PC-3 (cell line): ENCODE measurements at regions not wholly inside any gene's neighbourhood (a gene's known extent, or its start where the extent isn't known, plus 50 kb on each side); places are given as distances from the start of the nearest gene placed in this dataset.

Source experiments
- ATAC-seq: fragments of 200-7000 bp; cut with Tn5 transposase; 2 replicates; pipeline ENCODE4 v1.9.1; 2020; ENCODE audit warnings: mild to moderate bottlenecking, moderate library complexity
- BruUV-seq: library from RNA; stranded (reverse); fragments of 400-500 nt; replicated peaks from 2 replicates; lab custom pipeline; 2021; lab: Mats Ljungman, UMichigan
- CTCF ChIA-PET: fragments of 300-600 bp; sonication (Branson Sonifier 250); formaldehyde crosslinking; loops from one replicate; lab custom pipeline; 2022; ENCODE audit warnings: antibody characterized with exemption; lab: Charles Lee
- POLR2A ChIA-PET: fragments of 300-600 bp; sonication (Branson Sonifier 250); formaldehyde crosslinking; loops from one replicate; lab custom pipeline; 2022; ENCODE audit warnings: antibody characterized with exemption; ENCODE audit not compliant: unreplicated experiment; lab: Charles Lee
- DNase-seq: peaks from one replicate; pipeline ENCODE4 v3.0.0-alpha.2; 2015
- H2AFZ ChIP-seq: fragments of 300-600 bp; sonication (generic); 2 replicates; pipeline ENCODE4 v1.6.0; 2016; ENCODE audit warnings: antibody characterized with exemption, low read length
- H3F3A ChIP-seq: fragments of 300-600 bp; sonication (generic); one replicate; pipeline ENCODE4 v1.6.0; 2017; ENCODE audit warnings: antibody characterized with exemption, low read length, control low read depth, mild to moderate bottlenecking; ENCODE audit not compliant: unreplicated experiment
- H3K27ac ChIP-seq: fragments of 300-600 bp; sonication (generic); 2 replicates; pipeline ENCODE4 v1.5.1; 2016; ENCODE audit warnings: mild to moderate bottlenecking, low read length
- H3K27me3 ChIP-seq: fragments of 300-600 bp; sonication (generic); 2 replicates; pipeline ENCODE4 v1.6.1; 2016; ENCODE audit warnings: low read length, mixed read lengths
- H3K36me3 ChIP-seq: fragments of 300-600 bp; sonication (generic); 2 replicates; pipeline ENCODE4 v1.6.1; 2016; ENCODE audit warnings: low read depth, mixed run types, low read length, mixed read lengths
- H3K4me1 ChIP-seq: fragments of 300-600 bp; sonication (generic); 2 replicates; pipeline ENCODE4 v1.5.1; 2016; ENCODE audit warnings: low read length; ENCODE audit not compliant: insufficient read depth
- H3K4me2 ChIP-seq: fragments of 300-600 bp; sonication (generic); 2 replicates; pipeline ENCODE4 v1.6.0; 2016; ENCODE audit warnings: low read length
- H3K4me3 ChIP-seq: fragments of 300-600 bp; sonication (generic); 2 replicates; pipeline ENCODE4 v1.5.1; 2016; ENCODE audit warnings: mild to moderate bottlenecking, low read length, mixed read lengths
- H3K79me2 ChIP-seq: fragments of 300-600 bp; sonication (generic); 2 replicates; pipeline ENCODE4 v1.6.1; 2017; ENCODE audit warnings: low read length, mixed read lengths
- H3K9ac ChIP-seq: fragments of 300-600 bp; sonication (generic); 2 replicates; pipeline ENCODE4 v1.6.0; 2016; ENCODE audit warnings: mild to moderate bottlenecking, low read length
- H3K9me2 ChIP-seq: fragments of 300-600 bp; sonication (generic); replicated peaks from 2 replicates; pipeline ENCODE4 v1.6.1; 2016; ENCODE audit warnings: mixed run types, low read length, mixed read lengths
- H3K9me3 ChIP-seq: fragments of 300-600 bp; sonication (generic); 2 replicates; pipeline ENCODE4 v1.6.1; 2016; ENCODE audit warnings: low read length, mixed read lengths
- H4K20me1 ChIP-seq: fragments of 300-600 bp; sonication (generic); 2 replicates; pipeline ENCODE4 v1.6.1; 2016; ENCODE audit warnings: low read length, mixed read lengths
- EZH2 ChIP-seq: fragments of 300-600 bp; sonication (generic); IDR thresholded peaks from one replicate; pipeline ENCODE4 v1.6.1; 2017; ENCODE audit warnings: antibody characterized with exemption, mild to moderate bottlenecking, low read length; ENCODE audit not compliant: unreplicated experiment
- EZH2phosphoT487 ChIP-seq: fragments of 300-600 bp; sonication (generic); IDR thresholded peaks from 2 replicates; pipeline ENCODE4 v1.6.1; 2018; ENCODE audit warnings: mild to moderate bottlenecking, antibody characterized with exemption, low read length, borderline replicate concordance
- intact Hi-C: fragments of 100-400 bp; cut with micrococcal nuclease; formaldehyde crosslinking; loops from 2 replicates; pipeline ENCODE4 v1.9.0; 2023
- TF ChIP-seq, protein P1 (sequence below): fragments of 300-600 bp; sonication (generic); conservative IDR thresholded peaks from 2 replicates; pipeline ENCODE4 v1.5.1; 2017; ENCODE audit warnings: antibody characterized with exemption, low read depth, mild to moderate bottlenecking, low read length

DNA sequence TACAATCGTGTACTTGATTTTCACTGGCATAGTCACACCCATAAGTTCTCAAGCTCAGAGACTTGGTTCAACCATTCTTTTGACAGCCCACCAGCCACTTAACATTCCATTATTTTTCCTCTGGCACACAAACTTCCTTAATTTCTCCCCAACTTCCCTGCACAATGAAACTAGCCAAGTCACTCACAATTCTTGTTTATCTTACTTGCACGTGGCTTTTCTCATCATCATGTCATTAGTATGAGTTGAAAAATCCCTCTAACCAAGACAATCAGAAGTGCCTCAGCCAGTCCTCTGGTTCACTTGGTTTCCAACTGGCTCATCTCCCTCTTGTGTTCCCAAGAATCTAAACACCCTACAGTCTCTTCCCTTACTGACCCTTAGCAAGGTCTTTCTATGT is 110.5 kb upstream of the PTPRG start:
- Histone ChIP-seq H3K9me2 (no peaks in the 10 kb centered on the region), H3F3A (no peaks in the 10 kb centered on the region), H2AFZ (no peak overlapping the region), H3K4me2 (no peak overlapping the region), H3K4me3 (no peak overlapping the region), H3K27ac (no peak overlapping the region), H3K27me3 (no peaks in the 10 kb centered on the region), H3K9ac (no peak overlapping the region), H3K36me3 (no peaks in the 10 kb centered on the region), H3K4me1 (no peaks in the 10 kb centered on the region), H4K20me1 (no peaks in the 10 kb centered on the region), H3K9me3 (no peaks in the 10 kb centered on the region), H3K79me2 (no peaks in the 10 kb centered on the region)
- intact Hi-C loops: no loop called here
- TF ChIP-seq EZH2phosphoT487 (no peak), EZH2 (no peak)
- TF ChIP-seq, protein P1, sequence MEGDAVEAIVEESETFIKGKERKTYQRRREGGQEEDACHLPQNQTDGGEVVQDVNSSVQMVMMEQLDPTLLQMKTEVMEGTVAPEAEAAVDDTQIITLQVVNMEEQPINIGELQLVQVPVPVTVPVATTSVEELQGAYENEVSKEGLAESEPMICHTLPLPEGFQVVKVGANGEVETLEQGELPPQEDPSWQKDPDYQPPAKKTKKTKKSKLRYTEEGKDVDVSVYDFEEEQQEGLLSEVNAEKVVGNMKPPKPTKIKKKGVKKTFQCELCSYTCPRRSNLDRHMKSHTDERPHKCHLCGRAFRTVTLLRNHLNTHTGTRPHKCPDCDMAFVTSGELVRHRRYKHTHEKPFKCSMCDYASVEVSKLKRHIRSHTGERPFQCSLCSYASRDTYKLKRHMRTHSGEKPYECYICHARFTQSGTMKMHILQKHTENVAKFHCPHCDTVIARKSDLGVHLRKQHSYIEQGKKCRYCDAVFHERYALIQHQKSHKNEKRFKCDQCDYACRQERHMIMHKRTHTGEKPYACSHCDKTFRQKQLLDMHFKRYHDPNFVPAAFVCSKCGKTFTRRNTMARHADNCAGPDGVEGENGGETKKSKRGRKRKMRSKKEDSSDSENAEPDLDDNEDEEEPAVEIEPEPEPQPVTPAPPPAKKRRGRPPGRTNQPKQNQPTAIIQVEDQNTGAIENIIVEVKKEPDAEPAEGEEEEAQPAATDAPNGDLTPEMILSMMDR: no peak
- no TSS peak for BruUV-seq
- ChIA-PET POLR2A (no interaction called here), CTCF (no interaction called here)
- DNase-seq: no peak
- ATAC-seq: no peak

DNA sequence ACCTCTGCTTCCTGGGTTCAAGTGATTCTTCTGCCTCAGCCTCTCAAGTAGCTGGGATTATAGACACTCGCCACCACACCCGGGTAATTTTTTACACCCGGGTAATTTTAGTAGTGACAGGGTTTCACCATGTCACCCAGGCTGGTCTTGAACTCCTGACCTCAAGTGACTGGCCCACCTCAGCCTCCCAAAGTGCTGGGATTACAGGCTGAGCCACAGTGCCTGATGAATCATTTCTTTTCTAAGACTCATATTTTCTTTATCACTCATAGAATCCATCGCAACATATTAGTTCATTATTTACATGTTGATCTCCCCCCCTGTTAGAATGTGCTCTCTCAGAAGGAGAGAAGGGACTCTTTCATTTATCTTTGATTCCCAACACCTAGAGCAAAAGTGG is 109.5 kb upstream of the PTPRG start:
- TF ChIP-seq EZH2 (no peak), EZH2phosphoT487 (no peak)
- TF ChIP-seq, protein P1: no peak
- Histone ChIP-seq H2AFZ (no peak overlapping the region), H3K9me2 (no peaks in the 10 kb centered on the region), H3K4me1 (no peaks in the 10 kb centered on the region), H3K79me2 (no peaks in the 10 kb centered on the region), H3K4me3 (no peak overlapping the region), H3K36me3 (no peaks in the 10 kb centered on the region), H3K27me3 (no peaks in the 10 kb centered on the region), H4K20me1 (no peaks in the 10 kb centered on the region), H3K9ac (no peak overlapping the region), H3K4me2 (no peak overlapping the region), H3F3A (no peaks in the 10 kb centered on the region), H3K9me3 (no peaks in the 10 kb centered on the region), H3K27ac (no peak overlapping the region)
- CTCF ChIA-PET: no interaction called here
- BruUV-seq: no TSS peak
- POLR2A ChIA-PET: no interaction called here
- intact Hi-C loops: no loop called here
- ATAC-seq: no peak
- no peak for DNase-seq

DNA sequence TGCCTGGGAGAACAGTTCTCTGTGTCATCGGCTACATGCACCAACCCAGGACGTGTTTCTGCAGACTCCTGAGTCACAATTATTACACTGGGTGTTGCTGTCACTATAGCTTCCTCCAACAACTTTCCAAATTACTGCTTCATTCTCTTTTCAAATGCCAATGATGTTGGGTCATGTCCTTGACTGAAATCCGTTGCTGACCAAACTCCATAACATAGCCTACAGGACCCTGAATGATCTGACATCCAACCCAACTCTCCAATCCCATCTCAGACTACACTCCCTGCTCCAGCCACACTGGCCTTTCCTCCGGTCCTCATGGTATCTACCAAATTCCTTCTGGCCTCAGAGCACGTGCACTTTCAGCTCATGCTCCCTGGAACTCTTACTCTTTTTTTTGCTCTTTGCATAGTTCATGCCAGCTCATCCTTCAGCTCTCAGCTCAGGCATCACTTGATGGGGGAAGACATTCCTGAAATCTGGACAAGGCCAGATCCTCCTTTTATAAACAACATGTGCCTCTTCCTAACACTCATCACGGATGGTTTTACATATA is 108.8 kb upstream of the PTPRG start:
- H4K20me1 ChIP-seq: no peaks in the 10 kb centered on the region
- H3K4me3 ChIP-seq: no peak overlapping the region
- no peaks in the 10 kb centered on the region for H3F3A ChIP-seq
- H3K9me3 ChIP-seq: no peaks in the 10 kb centered on the region; the same call in 1 of the 2 replicates
- TF ChIP-seq, protein P1: no peak
- TF ChIP-seq EZH2 (no peak), EZH2phosphoT487 (no peak)
- H3K4me2 ChIP-seq: no peak overlapping the region
- CTCF ChIA-PET: no interaction called here
- no peaks in the 10 kb centered on the region for H3K79me2 ChIP-seq
- intact Hi-C loops: no loop called here
- no peak overlapping the region for H2AFZ ChIP-seq
- H3K9ac ChIP-seq: no peak overlapping the region
- BruUV-seq: no TSS peak
- POLR2A ChIA-PET: no interaction called here
- ATAC-seq (no peak), DNase-seq (no peak)
- no peaks in the 10 kb centered on the region for H3K4me1 ChIP-seq
- H3K9me2 ChIP-seq: no peaks in the 10 kb centered on the region
- H3K27me3 ChIP-seq: no peaks in the 10 kb centered on the region
- H3K27ac ChIP-seq: no peak overlapping the region
- no peaks in the 10 kb centered on the region for H3K36me3 ChIP-seq
